K562 (cell line): ENCODE measurements at regions not wholly inside any gene's neighbourhood (a gene's known extent, or its start where the extent isn't known, plus 50 kb on each side); places are given as distances from the start of the nearest gene placed in this dataset.

ENCODE experiments used
- ATAC-seq: fragments of 200-7000 bp; cut with Tn5 transposase; 3 replicates; pipeline ENCODE4 v1.9.1; 2020; ENCODE audit warnings: moderate library complexity
- BruUV-seq: library from RNA; stranded (reverse); fragments of 400-500 nt; replicated peaks from 2 replicates; lab custom pipeline; 2021; lab: Mats Ljungman, UMichigan
- CTCF ChIA-PET: fragments of 300-600 bp; formaldehyde crosslinking; extraction: SDS; loops from one replicate; lab custom pipeline; 2021; ENCODE audit warnings: low intra/inter-chr PET ratio; lab: Yijun Ruan, JAX
- POLR2A ChIA-PET: fragments of 300-600, 350-650 bp; sonication (Branson Sonifier 250); formaldehyde crosslinking; extraction: SDS; loops from one replicate; lab custom pipeline; 2021; ENCODE audit warnings: antibody characterized with exemption, inconsistent platforms; lab: Yijun Ruan, JAX
- DNase-seq, 4 experiments: peaks; one replicate each; pipeline versions ENCODE4 v3.0.0 to v3.0.0-alpha.2; 2011 to 2018; ENCODE audit warnings: low spot score in 3 of 4, mixed read lengths in 3 of 4; ENCODE audit errors: extremely low read depth in 1 of 4
- FAIRE-seq: peaks from 2 replicates; lab custom pipeline; 2011; peaks lifted over from hg19 to GRCh38; lab: Jason Lieb, UNC
- H2AFZ ChIP-seq: 2 replicates; pipeline ENCODE4 v1.6.0; 2011; ENCODE audit warnings: low read depth, low read length, control low read depth, inconsistent platforms
- H3K27ac ChIP-seq: fragments of 200-600 bp; 3 replicates; pipeline ENCODE4 v1.8.0; 2011; ENCODE audit warnings: low read depth, mild to moderate bottlenecking, control low read depth, inconsistent platforms, low read length, moderate library complexity, mixed read lengths; ENCODE audit errors: extremely low read depth
- H3K27me3 ChIP-seq, 2 experiments: fragments of 300-600 bp in 1 of 2; 2 replicates in 1 of 2; 3 replicates in 1 of 2; pipeline versions ENCODE4 v1.6.0 to v1.8.0; 2011; ENCODE audit warnings: inconsistent platforms in 2 of 2, low read length in 2 of 2, mild to moderate bottlenecking in 1 of 2, mixed read lengths in 1 of 2, moderate library complexity in 1 of 2; ENCODE audit not compliant: control insufficient read depth in 2 of 2, insufficient read depth in 2 of 2
- H3K36me3 ChIP-seq: fragments of 300-600 bp; 3 replicates; pipeline ENCODE4 v1.8.0; 2011; ENCODE audit warnings: mild to moderate bottlenecking, low read length, inconsistent platforms; ENCODE audit not compliant: control insufficient read depth, insufficient read depth
- H3K4me1 ChIP-seq, 2 experiments: fragments of 200-600 bp in 1 of 2; replicated peaks in 1 of 2; 2 replicates in 1 of 2; 3 replicates in 1 of 2; pipeline versions ENCODE4 v1.5.1 to v1.8.0; 2011; ENCODE audit warnings: inconsistent platforms in 2 of 2, low read length in 2 of 2, mild to moderate bottlenecking in 1 of 2, mixed read lengths in 1 of 2, moderate library complexity in 1 of 2; ENCODE audit not compliant: control insufficient read depth in 2 of 2, insufficient read depth in 2 of 2
- H3K4me2 ChIP-seq: 2 replicates; pipeline ENCODE4 v1.6.1; 2011; ENCODE audit warnings: low read length, control low read depth, inconsistent platforms, mixed read lengths; ENCODE audit not compliant: insufficient read depth
- H3K4me3 ChIP-seq: fragments of 200-600 bp; sonication (generic), shearing (Covaris generic); 2 replicates; pipeline ENCODE4 v1.5.1; 2016; ENCODE audit warnings: control low read depth, inconsistent platforms
- H3K79me2 ChIP-seq: fragments of 200-600 bp; 3 replicates; pipeline ENCODE4 v1.8.0; 2011; ENCODE audit warnings: low read length, inconsistent platforms; ENCODE audit not compliant: control insufficient read depth, insufficient read depth
- H3K9ac ChIP-seq, 2 experiments: 2 replicates each; pipeline versions ENCODE4 v1.6.0 to v1.6.1; 2011; ENCODE audit warnings: low read depth in 2 of 2, low read length in 2 of 2, control low read depth in 1 of 2, inconsistent platforms in 1 of 2, mild to moderate bottlenecking in 1 of 2, mixed read lengths in 1 of 2; ENCODE audit not compliant: insufficient read depth in 1 of 2
- H3K9me1 ChIP-seq: one replicate; pipeline ENCODE4 v1.6.0; 2011; ENCODE audit warnings: inconsistent platforms, mild to moderate bottlenecking, low read length, moderate library complexity; ENCODE audit not compliant: control insufficient read depth, insufficient read depth
- H3K9me3 ChIP-seq: replicated peaks from 2 replicates; pipeline ENCODE4 v1.5.1; 2011; ENCODE audit warnings: low read depth, low read length, inconsistent platforms; ENCODE audit not compliant: control insufficient read depth, insufficient read depth
- H4K20me1 ChIP-seq: replicated peaks from 2 replicates; pipeline ENCODE4 v1.6.1; 2011; ENCODE audit warnings: low read length, inconsistent platforms, mixed read lengths; ENCODE audit not compliant: control insufficient read depth, insufficient read depth
- BCOR ChIP-seq: fragments of 450-650 bp; IDR thresholded peaks from 2 replicates; pipeline ENCODE4 v1.6.1; 2016
- DACH1 ChIP-seq: fragments of 450-650 bp; IDR thresholded peaks from 2 replicates; pipeline ENCODE4 v1.6.1; 2018; ENCODE audit not compliant: partially characterized antibody
- HLTF ChIP-seq: fragments of 450-650 bp; IDR thresholded peaks from 2 replicates; pipeline ENCODE4 v1.6.1; 2016
- MECOM ChIP-seq: fragments of 250-450 bp; sonication (Bioruptor Pico); IDR thresholded peaks from 2 replicates; pipeline ENCODE4 v1.8.0; 2022; ENCODE audit warnings: inconsistent platforms
- NFXL1 ChIP-seq: fragments of 450-650 bp; formaldehyde crosslinking; IDR thresholded peaks from 2 replicates; pipeline ENCODE4 v1.4.0; 2021; ENCODE audit warnings: mild to moderate bottlenecking
- PML ChIP-seq: IDR thresholded peaks from 2 replicates; pipeline ENCODE4 v1.6.1; 2012; ENCODE audit warnings: low read length, inconsistent platforms
- POLR3G ChIP-seq: IDR thresholded peaks from 2 replicates; pipeline ENCODE4 v1.6.1; 2011; ENCODE audit not compliant: insufficient read length, insufficient replicate concordance; ENCODE audit errors: extremely low read depth
- RUNX1 ChIP-seq: sonication (generic); IDR thresholded peaks from 2 replicates; pipeline ENCODE4 v1.6.1; 2016; ENCODE audit warnings: antibody characterized with exemption, low read depth
- WGBS: fragments of 100-300 bp; shearing (Covaris generic); methylation state at CpG from one replicate; pipeline ENCODE4 v1.1.6; 2016; ENCODE audit warnings: low coverage, mixed read lengths; ENCODE audit not compliant: insufficient coverage; ENCODE audit errors: missing lambda C conversion rate; 5-methylcytosine and 5-hydroxymethylcytosine counted together
- in situ Hi-C: fragments of 300-500 bp; cut with MboI; formaldehyde crosslinking; loops from 4 replicates; pipeline ENCODE4 v1.15.0; 2018; ENCODE audit warnings: inconsistent platforms, mixed read lengths
- intact Hi-C: fragments of 100-400 bp; cut with micrococcal nuclease; formaldehyde crosslinking; loops from 2 replicates; pipeline ENCODE4 v1.14.2; 2022
- TF ChIP-seq, protein P1 (sequence below): fragments of 250-450 bp; sonication (Bioruptor Pico); IDR thresholded peaks from 2 replicates; pipeline ENCODE4 v1.8.0; 2022; ENCODE audit warnings: inconsistent platforms

DNA sequence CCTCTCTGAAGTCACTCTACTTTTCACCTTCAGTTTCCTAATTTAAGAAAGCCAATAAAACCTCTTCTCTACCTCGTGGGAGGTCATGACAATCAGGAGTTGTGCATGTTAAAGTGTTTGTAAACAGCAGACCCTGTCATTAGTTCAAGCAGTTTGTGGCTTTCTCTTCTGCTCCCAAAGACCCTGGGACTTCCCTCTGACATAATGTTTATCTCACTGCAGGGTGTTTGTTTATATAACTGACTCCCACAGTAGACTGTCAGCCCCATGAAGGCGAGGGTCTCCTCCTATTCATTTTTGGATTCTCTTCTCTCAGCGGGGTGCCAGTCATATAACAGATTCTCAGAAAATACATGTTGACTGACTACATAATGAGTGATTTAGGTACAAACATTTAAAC is 360.0 kb upstream of the ZNF462 start:
- WGBS, result 0% methylated on average over 3 of the region's 3 CpGs
- no peak for FAIRE-seq
- CTCF ChIA-PET, result no interaction called here

DNA sequence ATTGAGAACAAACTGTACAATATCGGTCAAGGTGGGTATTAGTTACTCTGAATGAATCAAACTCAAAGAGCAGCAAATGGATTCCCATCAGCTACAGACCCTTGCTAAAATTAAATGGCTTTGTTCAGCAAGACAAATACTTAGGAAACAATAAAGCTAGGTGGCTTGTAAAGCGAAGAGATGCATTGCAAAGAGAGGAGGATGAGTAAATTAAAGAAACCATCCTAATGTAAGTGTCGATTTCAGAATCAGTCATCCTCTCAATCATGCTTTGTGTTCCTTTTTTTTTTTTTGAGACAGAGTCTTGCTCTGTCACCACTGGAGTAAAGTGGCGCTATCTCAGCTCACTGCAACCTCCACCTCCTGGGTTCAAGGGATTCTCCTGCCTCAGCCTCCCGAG is 359.2 kb upstream of the ZNF462 start:
- no peak overlapping the region for H2AFZ ChIP-seq
- H3K27me3 ChIP-seq, result no peaks in the 10 kb centered on the region
- H3K9me3 ChIP-seq, result no peaks in the 10 kb centered on the region
- no peak for TF ChIP-seq NFXL1 (CRISPR knock-in tag)
- no peak for TF ChIP-seq RUNX1
- no peak for TF ChIP-seq DACH1
- TF ChIP-seq BCOR, result no peak
- TF ChIP-seq PML, result no peak
- H3K36me3 ChIP-seq, result no peaks in the 10 kb centered on the region
- H3K4me2 ChIP-seq, result no peak overlapping the region
- ATAC-seq, result no peak
- no peak overlapping the region for H3K9ac ChIP-seq
- no peaks in the 10 kb centered on the region for H3K4me1 ChIP-seq
- H3K79me2 ChIP-seq, result no peaks in the 10 kb centered on the region
- in situ Hi-C loops, result no loop called here
- no peak overlapping the region for H3K4me3 ChIP-seq
- DNase-seq, result no peak
- intact Hi-C loops, result no loop called here
- H3K9me1 ChIP-seq, result no peaks in the 10 kb centered on the region
- 3% methylated on average over 5 of the region's 5 CpGs for WGBS
- no peaks in the 10 kb centered on the region for H4K20me1 ChIP-seq
- ChIA-PET CTCF (no interaction called here), POLR2A (no interaction called here)
- no TSS peak for BruUV-seq
- H3K27ac ChIP-seq, result no peak overlapping the region
- no peak for FAIRE-seq

More for the DNA sequence above, 360.0 kb upstream of the ZNF462 start:
- H4K20me1 ChIP-seq, result no peaks in the 10 kb centered on the region
- no peaks in the 10 kb centered on the region for H3K27me3 ChIP-seq
- no TSS peak for BruUV-seq
- H3K4me3 ChIP-seq, result no peak overlapping the region
- H3K27ac ChIP-seq, result no peak overlapping the region
- no peak overlapping the region for H3K4me2 ChIP-seq
- H3K79me2 ChIP-seq, result no peaks in the 10 kb centered on the region
- H3K36me3 ChIP-seq, result no peaks in the 10 kb centered on the region
- no peaks in the 10 kb centered on the region for H3K9me1 ChIP-seq
- DNase-seq (no peak), ATAC-seq (no peak)
- TF ChIP-seq POLR3G, result no peak
- no peak for TF ChIP-seq HLTF
- TF ChIP-seq, protein P1, sequence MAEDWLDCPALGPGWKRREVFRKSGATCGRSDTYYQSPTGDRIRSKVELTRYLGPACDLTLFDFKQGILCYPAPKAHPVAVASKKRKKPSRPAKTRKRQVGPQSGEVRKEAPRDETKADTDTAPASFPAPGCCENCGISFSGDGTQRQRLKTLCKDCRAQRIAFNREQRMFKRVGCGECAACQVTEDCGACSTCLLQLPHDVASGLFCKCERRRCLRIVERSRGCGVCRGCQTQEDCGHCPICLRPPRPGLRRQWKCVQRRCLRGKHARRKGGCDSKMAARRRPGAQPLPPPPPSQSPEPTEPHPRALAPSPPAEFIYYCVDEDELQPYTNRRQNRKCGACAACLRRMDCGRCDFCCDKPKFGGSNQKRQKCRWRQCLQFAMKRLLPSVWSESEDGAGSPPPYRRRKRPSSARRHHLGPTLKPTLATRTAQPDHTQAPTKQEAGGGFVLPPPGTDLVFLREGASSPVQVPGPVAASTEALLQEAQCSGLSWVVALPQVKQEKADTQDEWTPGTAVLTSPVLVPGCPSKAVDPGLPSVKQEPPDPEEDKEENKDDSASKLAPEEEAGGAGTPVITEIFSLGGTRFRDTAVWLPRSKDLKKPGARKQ, result no peak
- TF ChIP-seq MECOM, result no peak
- H2AFZ ChIP-seq, result no peak overlapping the region
- intact Hi-C loops (no loop called here), in situ Hi-C loops (no loop called here)
- no peak overlapping the region for H3K9ac ChIP-seq
- POLR2A ChIA-PET, result no interaction called here
- no peaks in the 10 kb centered on the region for H3K4me1 ChIP-seq
- H3K9me3 ChIP-seq, result no peaks in the 10 kb centered on the region
